ENCODE measurements at regions not wholly inside any gene's neighbourhood (a gene's known extent, or its start where the extent isn't known, plus 50 kb on each side); places are given as distances from the start of the nearest gene placed in this dataset.

DNA sequence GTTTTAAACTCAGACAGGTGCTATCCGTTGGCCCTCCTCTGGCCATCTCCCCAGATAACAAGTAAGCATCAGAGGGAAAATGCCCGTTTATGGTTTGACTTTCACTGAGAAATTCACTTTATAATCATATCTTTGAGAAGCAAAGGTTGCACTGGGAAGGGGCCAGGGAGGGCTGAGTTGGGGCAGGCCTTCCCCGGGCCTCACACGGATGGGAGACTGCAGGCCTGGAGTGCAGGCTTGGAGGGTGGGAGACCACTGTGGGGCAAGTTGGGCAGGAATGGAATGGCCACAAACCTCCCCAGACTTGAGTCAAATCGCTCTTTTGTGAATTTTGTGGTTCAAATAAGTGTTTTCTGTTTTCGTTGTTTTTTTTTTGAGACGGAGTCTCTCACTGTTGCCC is 451.7 kb downstream of the TSHZ3 start:
- Histone ChIP-seq H3K27me3 (ENCODE audit: insufficient read depth, low read depth, low read length) (no peaks in the 10 kb centered on the region), H3K27ac (ENCODE audit: low read length) (no peak overlapping the region), H2AFZ (ENCODE audit: low read depth, low read length) (no peak overlapping the region), H3K79me2 (replicated peaks; ENCODE audit: insufficient read depth, low read length) (no peaks in the 10 kb centered on the region), H3K36me3 (ENCODE audit: insufficient read depth, low read length) (no peaks in the 10 kb centered on the region), H3K4me2 (ENCODE audit: low read length) (no peak overlapping the region), H3F3A (ENCODE audit: insufficient read depth, low read length, poor library complexity, severe bottlenecking) (no peaks in the 10 kb centered on the region), H3K4me3 (ENCODE audit: low read length) (no peak overlapping the region), H3K9ac (ENCODE audit: low read length) (no peak overlapping the region), H4K20me1 (ENCODE audit: insufficient read depth) (no peaks in the 10 kb centered on the region), H3K9me3 (ENCODE audit: low read length) (no peaks in the 10 kb centered on the region), H3K9me2 (ENCODE audit: insufficient read depth, low read length) (no peaks in the 10 kb centered on the region)
- TF ChIP-seq EP300 (conservative IDR thresholded peaks at IDR 0.05; ENCODE audit: poor library complexity, severe bottlenecking), result no peak
- no peak for TF ChIP-seq TAF1 (IDR thresholded peaks at IDR 0.05; ENCODE audit: low read depth)
- no peak for TF ChIP-seq POLR2AphosphoS5 (IDR thresholded peaks at IDR 0.05)
- no peak for TF ChIP-seq MXI1 (conservative IDR thresholded peaks at IDR 0.05; ENCODE audit: poor library complexity, severe bottlenecking)
- no peak for TF ChIP-seq REST (IDR thresholded peaks at IDR 0.05; ENCODE audit: borderline replicate concordance)
- TF ChIP-seq SMC3 (conservative IDR thresholded peaks at IDR 0.05; ENCODE audit: poor library complexity), result no peak
- TF ChIP-seq EZH2 (IDR thresholded peaks at IDR 0.05; ENCODE audit: borderline replicate concordance, insufficient read depth, low read length, poor library complexity, severe bottlenecking), result no peak
- TF ChIP-seq, protein P1, sequence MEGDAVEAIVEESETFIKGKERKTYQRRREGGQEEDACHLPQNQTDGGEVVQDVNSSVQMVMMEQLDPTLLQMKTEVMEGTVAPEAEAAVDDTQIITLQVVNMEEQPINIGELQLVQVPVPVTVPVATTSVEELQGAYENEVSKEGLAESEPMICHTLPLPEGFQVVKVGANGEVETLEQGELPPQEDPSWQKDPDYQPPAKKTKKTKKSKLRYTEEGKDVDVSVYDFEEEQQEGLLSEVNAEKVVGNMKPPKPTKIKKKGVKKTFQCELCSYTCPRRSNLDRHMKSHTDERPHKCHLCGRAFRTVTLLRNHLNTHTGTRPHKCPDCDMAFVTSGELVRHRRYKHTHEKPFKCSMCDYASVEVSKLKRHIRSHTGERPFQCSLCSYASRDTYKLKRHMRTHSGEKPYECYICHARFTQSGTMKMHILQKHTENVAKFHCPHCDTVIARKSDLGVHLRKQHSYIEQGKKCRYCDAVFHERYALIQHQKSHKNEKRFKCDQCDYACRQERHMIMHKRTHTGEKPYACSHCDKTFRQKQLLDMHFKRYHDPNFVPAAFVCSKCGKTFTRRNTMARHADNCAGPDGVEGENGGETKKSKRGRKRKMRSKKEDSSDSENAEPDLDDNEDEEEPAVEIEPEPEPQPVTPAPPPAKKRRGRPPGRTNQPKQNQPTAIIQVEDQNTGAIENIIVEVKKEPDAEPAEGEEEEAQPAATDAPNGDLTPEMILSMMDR (IDR thresholded peaks at IDR 0.05; ENCODE audit: poor library complexity, severe bottlenecking), result no peak
- no peak for TF ChIP-seq RAD21 (conservative IDR thresholded peaks at IDR 0.05)

DNA sequence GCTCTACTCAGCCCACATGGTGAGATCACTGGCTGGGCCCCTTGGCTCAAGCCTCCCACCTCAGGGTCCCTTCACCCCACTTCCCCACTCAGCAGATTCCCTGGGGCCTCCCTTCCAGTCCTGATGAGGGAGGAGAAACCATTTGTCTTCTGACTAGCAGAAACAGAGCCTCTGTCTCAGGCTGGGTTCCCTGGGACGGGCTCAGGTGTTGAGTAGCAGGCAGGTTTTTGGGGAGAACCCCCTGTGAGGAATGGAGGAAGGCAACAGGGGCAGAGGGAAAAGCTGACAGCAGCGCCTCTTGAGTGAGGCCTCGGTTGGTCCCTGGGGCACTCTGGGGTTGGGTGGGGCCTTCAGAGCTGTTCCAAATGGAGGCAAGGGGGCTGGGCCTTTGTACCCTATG is 452.2 kb downstream of the TSHZ3 start:
- Histone ChIP-seq H3K27ac (ENCODE audit: low read length) (no peak overlapping the region), H3K4me3 (ENCODE audit: low read length) (no peak overlapping the region), H3K9me2 (ENCODE audit: insufficient read depth, low read length) (no peaks in the 10 kb centered on the region), H3K36me3 (ENCODE audit: insufficient read depth, low read length) (no peaks in the 10 kb centered on the region), H3F3A (ENCODE audit: insufficient read depth, low read length, poor library complexity, severe bottlenecking) (no peaks in the 10 kb centered on the region), H3K9ac (ENCODE audit: low read length) (no peak overlapping the region), H4K20me1 (ENCODE audit: insufficient read depth) (no peaks in the 10 kb centered on the region), H2AFZ (ENCODE audit: low read depth, low read length) (no peak overlapping the region), H3K79me2 (replicated peaks; ENCODE audit: insufficient read depth, low read length) (no peaks in the 10 kb centered on the region), H3K9me3 (ENCODE audit: low read length) (no peaks in the 10 kb centered on the region), H3K4me2 (ENCODE audit: low read length) (no peak overlapping the region), H3K27me3 (ENCODE audit: insufficient read depth, low read depth, low read length) (no peaks in the 10 kb centered on the region)
- TF ChIP-seq RAD21 (conservative IDR thresholded peaks at IDR 0.05) (no peak), MXI1 (conservative IDR thresholded peaks at IDR 0.05; ENCODE audit: poor library complexity, severe bottlenecking) (no peak), SMC3 (conservative IDR thresholded peaks at IDR 0.05; ENCODE audit: poor library complexity) (no peak), EZH2 (IDR thresholded peaks at IDR 0.05; ENCODE audit: borderline replicate concordance, insufficient read depth, low read length, poor library complexity, severe bottlenecking) (no peak), REST (IDR thresholded peaks at IDR 0.05; ENCODE audit: borderline replicate concordance) (no peak), TAF1 (IDR thresholded peaks at IDR 0.05; ENCODE audit: low read depth) (no peak), EP300 (conservative IDR thresholded peaks at IDR 0.05; ENCODE audit: poor library complexity, severe bottlenecking) (no peak), POLR2AphosphoS5 (IDR thresholded peaks at IDR 0.05) (no peak)
- TF ChIP-seq, protein P1 (IDR thresholded peaks at IDR 0.05; ENCODE audit: poor library complexity, severe bottlenecking), result no peak

Measured in neural cell (in vitro differentiated cells).